Astrocyte of the hippocampus (primary cell): ENCODE measurements at regions not wholly inside any gene's neighbourhood (a gene's known extent, or its start where the extent isn't known, plus 50 kb on each side); places are given as distances from the start of the nearest gene placed in this dataset.

Source experiments
- DNase-seq: peaks from one replicate; pipeline ENCODE4 v3.0.0; 2011; ENCODE audit warnings: low read depth, low spot score

- DNase-seq, result no peak
Observed at GRCh38 chr4:28209371-28209924, 1348.8 kb downstream of the STIM2 start.

GRCh38 chr4:28211676-28212470 lies 1351.2 kb downstream of the STIM2 start:
- DNase-seq, result no peak

GRCh38 chr4:28221536-28221935 lies 1360.9 kb downstream of the STIM2 start:
- no peak for DNase-seq

GRCh38 chr4:28225050-28225449 lies 1364.4 kb downstream of the STIM2 start:
- DNase-seq, result peak; percentile 22

- DNase-seq, result no peak
Observed at GRCh38 chr4:28225689-28226353, 1365.2 kb downstream of the STIM2 start.

- no peak for DNase-seq
Observed at GRCh38 chr4:28226962-28227361, 1366.3 kb downstream of the STIM2 start.

- no peak for DNase-seq
Observed at GRCh38 chr4:28227764-28228163, 1367.1 kb downstream of the STIM2 start.

GRCh38 chr4:28228561-28229491 lies 1368.2 kb downstream of the STIM2 start:
- DNase-seq, result peak; percentile 15

- DNase-seq, result no peak
Observed at GRCh38 chr4:28232376-28232775, 1371.7 kb downstream of the STIM2 start.

GRCh38 chr4:28232951-28233350 lies 1372.3 kb downstream of the STIM2 start:
- no peak for DNase-seq

- DNase-seq, result no peak
Observed at GRCh38 chr4:28233724-28234123, 1373.1 kb downstream of the STIM2 start.

- DNase-seq, result no peak
Observed at GRCh38 chr4:28238876-28239275, 1378.2 kb downstream of the STIM2 start.

GRCh38 chr4:28241021-28241420 lies 1380.4 kb downstream of the STIM2 start:
- DNase-seq, result no peak

GRCh38 chr4:28247805-28248204 lies 1387.2 kb downstream of the STIM2 start:
- DNase-seq, result no peak

- no peak for DNase-seq
Observed at GRCh38 chr4:28248269-28248668, 1387.6 kb downstream of the STIM2 start.

GRCh38 chr4:28250646-28251045 lies 1390.0 kb downstream of the STIM2 start:
- no peak for DNase-seq

- no peak for DNase-seq
Observed at GRCh38 chr4:28251831-28252230, 1391.2 kb downstream of the STIM2 start.

GRCh38 chr4:28254003-28254402 lies 1393.4 kb downstream of the STIM2 start:
- no peak for DNase-seq

GRCh38 chr4:28256295-28256694 lies 1395.7 kb downstream of the STIM2 start:
- DNase-seq, result no peak

GRCh38 chr4:28259951-28260350 lies 1399.3 kb downstream of the STIM2 start:
- DNase-seq, result no peak

- no peak for DNase-seq
Observed at GRCh38 chr4:28267166-28267565, 1406.5 kb downstream of the STIM2 start.

- no peak for DNase-seq
Observed at GRCh38 chr4:28269426-28269825, 1408.8 kb downstream of the STIM2 start.
